Thyroid gland (tissue), 4 donors: ENCODE measurements at regions not wholly inside any gene's neighbourhood (a gene's known extent, or its start where the extent isn't known, plus 50 kb on each side); places are given as distances from the start of the nearest gene placed in this dataset.

Experiments used
- POLR2A ChIP-seq, 2 donors: fragments of 450-650 bp; IDR thresholded peaks; one replicate each; pipeline ENCODE4 v1.6.1; 2017; ENCODE audit warnings: antibody characterized with exemption in 2 of 2, mild to moderate bottlenecking in 2 of 2, moderate library complexity in 1 of 2
- TF ChIP-seq, protein P1 (sequence below), 6 experiments: fragments of 200-600 bp in 3 of 6; fragments of 450-650 bp in 3 of 6; sonication (generic) in 3 of 6; IDR thresholded peaks; one replicate each; pipeline ENCODE4 v1.5.1; 2016 to 2019; ENCODE audit warnings: antibody characterized with exemption in 6 of 6, mild to moderate bottlenecking in 2 of 6, inconsistent platforms in 1 of 6, moderate library complexity in 1 of 6

DNA sequence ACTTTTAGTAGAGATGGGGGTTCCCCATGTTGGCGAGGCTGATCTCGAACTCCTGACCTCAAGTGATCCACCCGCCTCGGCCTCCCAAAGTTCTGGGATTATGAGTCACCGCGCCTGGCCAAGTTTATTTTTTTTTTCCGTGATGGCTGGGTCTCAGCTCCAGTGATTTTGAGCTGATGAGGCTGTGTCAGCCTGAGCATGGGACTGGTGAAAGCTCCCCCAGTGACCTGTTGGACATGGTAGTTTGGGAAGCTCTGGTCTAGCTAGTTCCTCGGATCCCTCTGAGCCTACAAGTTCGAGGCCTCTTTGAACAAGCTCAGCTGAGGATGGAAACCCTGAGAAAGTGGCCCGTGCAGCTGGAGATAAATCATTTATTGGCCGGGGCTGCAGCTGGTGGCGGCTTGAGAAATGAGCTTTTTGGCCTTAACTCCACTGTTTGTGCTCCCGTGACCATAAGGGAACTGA, 126.8 kb downstream of the SNX5 start:
- TF ChIP-seq, protein P1, sequence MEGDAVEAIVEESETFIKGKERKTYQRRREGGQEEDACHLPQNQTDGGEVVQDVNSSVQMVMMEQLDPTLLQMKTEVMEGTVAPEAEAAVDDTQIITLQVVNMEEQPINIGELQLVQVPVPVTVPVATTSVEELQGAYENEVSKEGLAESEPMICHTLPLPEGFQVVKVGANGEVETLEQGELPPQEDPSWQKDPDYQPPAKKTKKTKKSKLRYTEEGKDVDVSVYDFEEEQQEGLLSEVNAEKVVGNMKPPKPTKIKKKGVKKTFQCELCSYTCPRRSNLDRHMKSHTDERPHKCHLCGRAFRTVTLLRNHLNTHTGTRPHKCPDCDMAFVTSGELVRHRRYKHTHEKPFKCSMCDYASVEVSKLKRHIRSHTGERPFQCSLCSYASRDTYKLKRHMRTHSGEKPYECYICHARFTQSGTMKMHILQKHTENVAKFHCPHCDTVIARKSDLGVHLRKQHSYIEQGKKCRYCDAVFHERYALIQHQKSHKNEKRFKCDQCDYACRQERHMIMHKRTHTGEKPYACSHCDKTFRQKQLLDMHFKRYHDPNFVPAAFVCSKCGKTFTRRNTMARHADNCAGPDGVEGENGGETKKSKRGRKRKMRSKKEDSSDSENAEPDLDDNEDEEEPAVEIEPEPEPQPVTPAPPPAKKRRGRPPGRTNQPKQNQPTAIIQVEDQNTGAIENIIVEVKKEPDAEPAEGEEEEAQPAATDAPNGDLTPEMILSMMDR (IDR thresholded peaks at IDR 0.05) = no peak
- TF ChIP-seq POLR2A (IDR thresholded peaks at IDR 0.05) = no peak
